SK-N-SH (cell line): ENCODE measurements at regions not wholly inside any gene's neighbourhood (a gene's known extent, or its start where the extent isn't known, plus 50 kb on each side); places are given as distances from the start of the nearest gene placed in this dataset.
A peak's percentile ranks its signal among the peaks of the same experiment; 100 is the strongest.

Experiments used
- CTCF ChIA-PET: fragments of 300-600, 350-600 bp; formaldehyde crosslinking; extraction: SDS; loops from one replicate; lab custom pipeline; 2021; lab: Yijun Ruan, JAX
- POLR2A ChIA-PET: fragments of 350-600 bp; sonication (Branson Sonifier 250); formaldehyde crosslinking; extraction: SDS; loops from one replicate; lab custom pipeline; 2020; ENCODE audit warnings: antibody characterized with exemption, inconsistent platforms; lab: Yijun Ruan, JAX
- DNase-seq: peaks from one replicate; pipeline ENCODE4 v3.0.0; 2012
- H2AFZ ChIP-seq: fragments of 200-600 bp; sonication (generic); 2 replicates; pipeline ENCODE4 v1.8.1; 2016; ENCODE audit warnings: antibody characterized with exemption, mild to moderate bottlenecking, low read depth
- H3F3A ChIP-seq: fragments of 200-600 bp; sonication (generic); replicated peaks from 2 replicates; pipeline ENCODE3; 2016; ENCODE audit warnings: antibody characterized with exemption, mild to moderate bottlenecking; ENCODE audit not compliant: insufficient read depth
- H3K27ac ChIP-seq, 2 experiments: fragments of 200-500 bp in 1 of 2; fragments of 200-600 bp in 1 of 2; sonication (Bioruptor generic) in 1 of 2; sonication (generic), shearing (Covaris generic) in 1 of 2; 2 replicates each; pipeline versions ENCODE4 v1.5.1 to v1.6.1; 2014 to 2016; ENCODE audit warnings: low read depth in 2 of 2, inconsistent platforms in 1 of 2, low read length in 1 of 2, mild to moderate bottlenecking in 1 of 2, mixed read lengths in 1 of 2
- H3K27me3 ChIP-seq: fragments of 200-600 bp; sonication (generic), shearing (Covaris generic); 2 replicates; pipeline ENCODE4 v1.6.1; 2016; ENCODE audit warnings: mixed run types; ENCODE audit not compliant: insufficient read depth
- H3K36me3 ChIP-seq, 2 experiments: fragments of 200-500 bp in 1 of 2; fragments of 200-600 bp in 1 of 2; sonication (Bioruptor generic) in 1 of 2; sonication (generic) in 1 of 2; replicated peaks in 1 of 2; 2 replicates each; pipeline versions ENCODE3 to v1.5.1; 2014 to 2016; ENCODE audit warnings: low read length in 1 of 2, mild to moderate bottlenecking in 1 of 2; ENCODE audit not compliant: insufficient read depth in 2 of 2, control insufficient read depth in 1 of 2
- H3K4me1 ChIP-seq, 2 experiments: fragments of 200-500 bp in 1 of 2; fragments of 200-600 bp in 1 of 2; sonication (Bioruptor generic) in 1 of 2; sonication (generic), shearing (Covaris generic) in 1 of 2; 2 replicates each; pipeline versions ENCODE4 v1.5.1 to v1.6.1; 2014 to 2016; ENCODE audit warnings: low read depth in 1 of 2, low read length in 1 of 2, mixed run types in 1 of 2; ENCODE audit not compliant: insufficient read depth in 2 of 2, control insufficient read depth in 1 of 2
- H3K4me2 ChIP-seq: fragments of 200-600 bp; sonication (generic), shearing (Covaris generic); 2 replicates; pipeline ENCODE4 v1.6.1; 2017; ENCODE audit warnings: mixed run types
- H3K4me3 ChIP-seq, 2 experiments: fragments of 200-500 bp in 1 of 2; fragments of 200-600 bp in 1 of 2; sonication (Bioruptor generic) in 1 of 2; sonication (generic), shearing (Covaris generic) in 1 of 2; 2 replicates each; pipeline versions ENCODE4 v1.5.1 to v1.8.1; 2014 to 2016; ENCODE audit warnings: low read depth in 2 of 2, inconsistent platforms in 1 of 2, low read length in 1 of 2, mild to moderate bottlenecking in 1 of 2, mixed read lengths in 1 of 2, moderate library complexity in 1 of 2
- H3K79me2 ChIP-seq: fragments of 200-600 bp; sonication (generic); 2 replicates; pipeline ENCODE4 v1.8.1; 2017; ENCODE audit warnings: mild to moderate bottlenecking; ENCODE audit not compliant: insufficient read depth
- H3K9ac ChIP-seq: fragments of 200-600 bp; sonication (generic); 2 replicates; pipeline ENCODE4 v1.6.1; 2017; ENCODE audit warnings: mixed run types
- H3K9me2 ChIP-seq: fragments of 200-600 bp; sonication (generic); 2 replicates; pipeline ENCODE4 v1.6.1; 2017; ENCODE audit warnings: mixed run types
- H3K9me3 ChIP-seq: fragments of 200-600 bp; sonication (generic); 2 replicates; pipeline ENCODE4 v1.6.1; 2017; ENCODE audit warnings: mixed run types, mild to moderate bottlenecking, moderate library complexity
- H4K20me1 ChIP-seq: fragments of 200-600 bp; sonication (generic); 2 replicates; pipeline ENCODE4 v1.6.1; 2017; ENCODE audit warnings: mild to moderate bottlenecking, mixed run types; ENCODE audit not compliant: insufficient read depth
- EP300 ChIP-seq, 2 experiments: IDR thresholded peaks; 2 replicates each; pipeline versions ENCODE4 v1.4.0 to v1.6.1; 2012; ENCODE audit warnings: borderline replicate concordance in 1 of 2, low read depth in 1 of 2, low read length in 1 of 2
- EZH2phosphoT487 ChIP-seq: fragments of 200-600 bp; sonication (generic); IDR thresholded peaks from 2 replicates; pipeline ENCODE4 v1.6.1; 2017; ENCODE audit warnings: low read depth, mixed run types, mild to moderate bottlenecking, antibody characterized with exemption, moderate library complexity, borderline replicate concordance
- FOXM1 ChIP-seq: IDR thresholded peaks from 2 replicates; pipeline ENCODE4 v1.4.0; 2012; ENCODE audit warnings: low read depth, mild to moderate bottlenecking
- NRF1 ChIP-seq: IDR thresholded peaks from 2 replicates; pipeline ENCODE4 v1.6.1; 2012; ENCODE audit warnings: low read depth, mild to moderate bottlenecking, low read length
- POLR2AphosphoS5 ChIP-seq: IDR thresholded peaks from 2 replicates; pipeline ENCODE4 v1.6.1; 2012; ENCODE audit warnings: low read depth, low read length
- RAD21 ChIP-seq: IDR thresholded peaks from 2 replicates; pipeline ENCODE4 v1.6.1; 2012; ENCODE audit warnings: mild to moderate bottlenecking, low read length
- RCOR1 ChIP-seq: fragments of 150-350 bp; IDR thresholded peaks from 2 replicates; pipeline ENCODE4 v1.6.1; 2017; ENCODE audit warnings: antibody characterized with exemption, low read length
- SIN3A ChIP-seq: IDR thresholded peaks from 2 replicates; pipeline ENCODE4 v1.6.1; 2012; ENCODE audit warnings: low read depth, mild to moderate bottlenecking, low read length, moderate library complexity, borderline replicate concordance
- TAF1 ChIP-seq: IDR thresholded peaks from 2 replicates; pipeline ENCODE4 v1.6.1; 2012; ENCODE audit warnings: low read depth, mild to moderate bottlenecking, low read length, moderate library complexity, borderline replicate concordance
- TEAD4 ChIP-seq: IDR thresholded peaks from 2 replicates; pipeline ENCODE4 v1.4.0; 2012; ENCODE audit warnings: mild to moderate bottlenecking, borderline replicate concordance; ENCODE audit not compliant: insufficient read depth
- YY1 ChIP-seq: IDR thresholded peaks from 2 replicates; pipeline ENCODE4 v1.4.0; 2012; ENCODE audit warnings: low read depth, mild to moderate bottlenecking
- ZBTB33 ChIP-seq: IDR thresholded peaks from 2 replicates; pipeline ENCODE4 v1.4.0; 2012; ENCODE audit warnings: low read depth, borderline replicate concordance
- WGBS: methylation state at CpG from one replicate; pipeline ENCODE4 v1.1.6; 2017; ENCODE audit warnings: low lambda C conversion rate; 5-methylcytosine and 5-hydroxymethylcytosine counted together
- TF ChIP-seq, protein P1 (sequence below): IDR thresholded peaks from 2 replicates; pipeline ENCODE4; 2012
- TF ChIP-seq, protein P2 (sequence below): IDR thresholded peaks from 2 replicates; pipeline ENCODE4 v1.4.0; 2012; ENCODE audit warnings: low read depth

GRCh38 chr13:47707414-47707813 is 293.7 kb downstream of the SUCLA2 start:
- H3K36me3 ChIP-seq: no peaks in the 10 kb centered on the region
- ChIA-PET CTCF (no interaction called here), POLR2A (no interaction called here)
- no peak for DNase-seq
- no peaks in the 10 kb centered on the region for H3K79me2 ChIP-seq
- 69% methylated on average over 3 of the region's 3 CpGs for WGBS
- peaks cover 0 to 5% of the 10 kb centered on the region in 2 experiments; a peak in 1 of 4 replicates for H3K4me1 ChIP-seq
- no peak overlapping the region for H3K4me3 ChIP-seq
- TF ChIP-seq, protein P1, sequence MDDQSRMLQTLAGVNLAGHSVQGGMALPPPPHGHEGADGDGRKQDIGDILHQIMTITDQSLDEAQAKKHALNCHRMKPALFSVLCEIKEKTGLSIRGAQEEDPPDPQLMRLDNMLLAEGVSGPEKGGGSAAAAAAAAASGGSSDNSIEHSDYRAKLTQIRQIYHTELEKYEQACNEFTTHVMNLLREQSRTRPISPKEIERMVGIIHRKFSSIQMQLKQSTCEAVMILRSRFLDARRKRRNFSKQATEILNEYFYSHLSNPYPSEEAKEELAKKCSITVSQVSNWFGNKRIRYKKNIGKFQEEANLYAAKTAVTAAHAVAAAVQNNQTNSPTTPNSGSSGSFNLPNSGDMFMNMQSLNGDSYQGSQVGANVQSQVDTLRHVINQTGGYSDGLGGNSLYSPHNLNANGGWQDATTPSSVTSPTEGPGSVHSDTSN: no peak
- TF ChIP-seq, protein P2, sequence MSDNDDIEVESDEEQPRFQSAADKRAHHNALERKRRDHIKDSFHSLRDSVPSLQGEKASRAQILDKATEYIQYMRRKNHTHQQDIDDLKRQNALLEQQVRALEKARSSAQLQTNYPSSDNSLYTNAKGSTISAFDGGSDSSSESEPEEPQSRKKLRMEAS: no peak
- TF ChIP-seq TEAD4 (no peak), ZBTB33 (no peak), EZH2phosphoT487 (no peak), RCOR1 (no peak), FOXM1 (no peak), SIN3A (no peak), RAD21 (no peak), NRF1 (no peak), YY1 (no peak), EP300 (IDR thresholded peaks at IDR 0.05; ENCODE audit: borderline replicate concordance in 1 of 2, low read depth in 1 of 2, low read length in 1 of 2) (no peak; a peak in 1 of 4 replicates), POLR2AphosphoS5 (no peak)
- H3K9me3 ChIP-seq: no peaks in the 10 kb centered on the region
- peak overlapping the region in 1 of 2 experiments; percentile 75; a peak in 1 of 4 replicates for H3K27ac ChIP-seq
- H3F3A ChIP-seq: peaks cover 7% of the 10 kb centered on the region
- H4K20me1 ChIP-seq: no peaks in the 10 kb centered on the region
- no peak overlapping the region for H2AFZ ChIP-seq
- no peak overlapping the region for H3K4me2 ChIP-seq
- H3K9ac ChIP-seq: no peak overlapping the region
- H3K27me3 ChIP-seq: no peaks in the 10 kb centered on the region
- no peaks in the 10 kb centered on the region for H3K9me2 ChIP-seq

DNA sequence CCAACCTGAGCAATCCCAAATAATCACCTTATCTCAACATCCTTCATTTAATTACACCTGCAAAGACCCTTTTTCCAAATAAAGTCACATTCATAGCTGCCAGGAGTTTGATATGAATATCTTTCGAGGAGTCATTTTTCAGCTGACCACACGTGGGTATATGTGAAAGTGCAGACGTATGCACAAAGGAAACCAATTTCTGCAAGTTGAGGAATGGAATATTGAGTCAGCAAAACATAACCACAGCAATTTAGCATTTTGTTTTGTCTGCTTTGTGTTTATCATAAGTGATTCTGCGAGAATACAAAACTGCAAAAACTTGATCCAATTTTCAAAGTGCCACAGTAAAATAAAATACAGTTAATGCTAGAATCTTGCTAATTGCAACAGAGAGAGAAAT is 295.9 kb downstream of the SUCLA2 start:
- Histone ChIP-seq H3K36me3 (no peaks in the 10 kb centered on the region), H4K20me1 (no peaks in the 10 kb centered on the region), H3K79me2 (no peaks in the 10 kb centered on the region), H3K4me2 (no peak overlapping the region), H3K4me3 (no peak overlapping the region), H3K27ac (no peak overlapping the region), H3K27me3 (no peaks in the 10 kb centered on the region), H2AFZ (no peak overlapping the region), H3K9me2 (no peaks in the 10 kb centered on the region), H3F3A (peaks cover 7% of the 10 kb centered on the region), H3K9me3 (no peaks in the 10 kb centered on the region), H3K9ac (no peak overlapping the region), H3K4me1 (peaks cover 0 to 5% of the 10 kb centered on the region in 2 experiments; a peak in 1 of 4 replicates)
- DNase-seq: no peak
- no peak for TF ChIP-seq TAF1
- WGBS: 73% methylated on average over 4 of the region's 4 CpGs
- ChIA-PET CTCF (no interaction called here), POLR2A (no interaction called here)
